Endometrium (tissue), 2 donors: ENCODE measurements at regions not wholly inside any gene's neighbourhood (a gene's known extent, or its start where the extent isn't known, plus 50 kb on each side); places are given as distances from the start of the nearest gene placed in this dataset.
"Not testable (repeated sequence)": the region's sequence is repeated elsewhere in the genome, so short reads cannot be mapped to it uniquely, and the experiment has no call there.

Source experiments
- FAIRE-seq: peaks from 2 replicates; lab custom pipeline; 2012; peaks lifted over from hg19 to GRCh38; lab: Jason Lieb, UNC
- donor health status: control.
- donor health status: control.

DNA sequence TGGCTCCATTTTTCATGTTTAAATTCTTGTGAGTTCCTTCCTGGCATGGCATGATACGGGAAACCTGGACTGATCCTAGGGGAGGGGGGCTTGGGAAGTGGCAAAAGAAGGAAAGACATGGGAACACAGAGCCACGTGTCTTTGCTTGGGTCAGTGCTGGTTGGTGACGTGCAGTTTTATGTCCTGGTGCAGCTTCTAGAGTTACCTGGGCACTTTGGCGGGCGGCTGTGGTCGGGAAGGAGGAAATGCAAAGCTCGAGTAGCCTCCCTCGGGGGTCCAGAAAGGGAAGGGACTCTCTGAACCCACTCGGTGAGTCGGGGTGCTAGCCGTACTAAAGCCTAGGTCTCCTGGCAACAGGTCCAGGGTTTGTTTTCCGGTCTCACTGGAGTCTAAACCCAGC lies 94.6 kb downstream of the APOB start:
- FAIRE-seq = no peak

DNA sequence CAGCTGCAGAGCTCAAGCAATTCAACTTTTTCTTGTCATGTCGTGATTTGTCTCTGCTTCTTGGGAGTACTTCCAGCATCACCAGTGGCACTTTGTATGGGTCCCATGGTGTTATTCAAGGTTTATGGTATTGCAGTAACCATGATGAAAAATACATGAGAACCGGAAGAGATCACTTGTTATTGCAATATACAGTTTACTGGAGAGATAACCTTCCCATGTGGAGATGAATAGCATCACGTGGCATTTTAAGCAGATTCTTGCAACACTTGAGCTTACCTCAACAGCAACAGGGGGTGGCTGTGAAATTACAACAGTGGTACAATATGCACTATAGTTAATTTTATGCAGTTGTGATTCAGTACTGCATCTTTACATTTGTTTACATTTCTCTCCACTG lies 97.4 kb downstream of the APOB start:
- FAIRE-seq = no peak

DNA sequence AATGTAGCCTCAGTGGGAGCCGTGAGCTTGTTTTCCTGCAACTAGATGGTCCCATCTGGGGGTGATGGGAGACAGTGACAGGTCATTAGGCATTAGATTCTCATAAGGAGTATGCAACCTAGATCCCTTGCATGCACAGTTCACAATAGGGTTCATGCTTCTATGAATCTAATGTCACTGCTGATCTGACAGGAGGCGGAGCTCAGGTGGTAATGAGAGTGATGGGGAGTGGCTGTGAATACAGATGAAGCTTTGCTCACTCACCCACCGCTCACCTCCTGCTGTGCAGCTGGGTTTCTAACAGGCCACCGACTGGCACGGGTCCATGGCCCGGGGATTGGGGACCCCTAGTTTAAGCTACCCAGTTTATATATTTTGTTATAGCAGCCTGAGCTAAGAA lies 100.2 kb downstream of the APOB start:
- not testable (repeated sequence) for FAIRE-seq

DNA sequence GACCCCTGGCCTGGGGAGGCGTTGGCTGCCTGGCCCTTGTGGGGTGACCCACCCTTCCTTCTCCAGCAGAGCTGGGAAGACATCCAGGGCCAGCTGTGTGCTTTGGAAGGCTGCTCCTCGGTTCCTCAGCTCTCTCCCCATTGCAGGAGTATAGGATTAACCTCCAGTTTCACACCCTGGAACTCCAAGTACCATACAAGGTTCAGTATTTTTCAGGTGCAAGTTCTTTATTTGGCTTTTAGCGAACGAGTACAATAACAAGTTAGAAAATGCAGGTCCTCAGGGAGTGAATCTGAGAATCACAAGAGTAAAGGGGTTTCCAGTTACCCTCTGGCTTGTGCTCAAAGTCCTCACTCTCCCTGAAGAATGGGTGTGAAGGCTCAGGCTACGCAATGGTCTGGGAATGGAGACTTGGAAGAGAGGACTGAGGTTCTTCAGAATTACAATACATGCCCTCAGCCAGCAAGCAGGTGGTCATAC lies 101.2 kb downstream of the APOB start:
- FAIRE-seq = no peak

DNA sequence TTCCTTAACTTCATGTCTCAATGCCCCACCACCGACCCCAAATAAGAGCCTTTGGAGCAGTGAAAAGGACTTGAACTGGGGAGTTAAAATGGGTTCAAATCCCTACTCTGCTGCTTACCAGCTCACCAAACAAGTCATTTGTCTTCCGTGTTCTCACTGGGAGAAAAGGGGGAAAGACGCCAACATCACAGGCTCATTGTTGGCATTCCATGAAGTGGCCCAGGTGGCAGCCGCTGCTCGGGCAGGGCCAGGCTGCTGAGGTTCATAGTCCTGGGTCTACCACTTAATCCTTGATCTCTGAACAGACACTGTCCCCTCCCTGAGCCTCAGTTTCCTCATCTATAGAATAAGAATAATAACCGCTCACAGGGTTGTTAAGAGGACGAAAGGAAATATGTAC lies 103.0 kb downstream of the APOB start:
- FAIRE-seq = no peak

DNA sequence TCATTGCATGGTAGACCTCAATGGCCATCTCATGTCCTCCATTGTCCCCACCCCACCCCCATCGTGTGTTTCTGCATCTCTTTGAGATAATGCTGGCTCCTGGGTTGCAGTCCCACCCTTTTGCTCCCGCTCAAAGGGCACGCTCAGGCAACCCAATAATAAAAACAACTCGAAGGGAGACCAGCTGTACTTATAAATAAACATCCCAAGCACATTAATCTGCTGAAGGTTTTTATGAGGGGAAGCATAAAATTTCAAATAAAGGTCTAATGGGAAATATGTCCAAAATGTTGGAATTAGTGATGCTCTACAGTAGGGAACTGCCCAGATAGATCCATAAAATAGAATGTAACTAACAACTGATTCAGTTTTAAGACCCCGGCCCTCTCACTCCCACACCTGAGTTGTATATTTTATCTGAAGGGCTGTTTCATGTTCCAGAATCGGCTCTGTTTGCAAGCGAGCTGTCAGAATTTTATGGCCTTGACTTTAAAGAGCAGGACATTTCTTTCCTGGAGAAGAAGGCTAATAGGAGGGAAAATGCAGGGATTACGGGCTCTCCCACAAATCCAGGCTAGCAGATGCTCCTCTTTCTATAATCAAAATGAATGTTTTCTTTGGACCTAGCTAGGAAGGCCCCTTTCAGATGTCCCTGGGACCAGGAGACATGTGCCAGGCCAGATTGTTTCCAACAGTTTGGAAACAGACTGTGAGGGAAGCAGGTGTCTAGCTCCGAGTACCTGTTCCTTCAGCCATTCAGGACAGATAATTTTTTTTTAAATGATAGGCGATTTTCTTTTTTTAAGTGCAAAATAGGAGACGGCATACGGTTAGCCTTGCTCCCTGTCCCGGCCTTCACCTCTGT lies 103.7 kb downstream of the APOB start:
- peak; percentile 98 for FAIRE-seq

DNA sequence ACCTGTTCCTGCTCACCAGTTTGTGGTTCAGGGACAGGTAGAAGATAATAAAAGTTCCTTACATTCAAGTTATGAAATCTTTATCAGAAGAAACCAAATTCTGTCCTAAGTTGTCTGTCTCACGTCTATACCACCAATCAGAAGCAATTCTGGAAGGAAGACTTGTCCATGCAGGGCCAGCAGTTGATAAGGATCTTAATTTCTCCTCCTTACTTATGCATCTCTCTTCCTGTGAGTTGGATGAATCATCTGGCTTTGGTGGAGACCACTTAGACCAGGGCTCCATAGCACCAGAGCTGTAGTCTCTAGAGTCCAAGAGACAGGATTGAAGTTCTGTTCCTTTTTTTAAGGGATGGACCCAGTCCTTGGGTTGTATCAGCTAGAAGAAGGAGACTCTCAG lies 106.5 kb downstream of the APOB start:
- FAIRE-seq = no peak

DNA sequence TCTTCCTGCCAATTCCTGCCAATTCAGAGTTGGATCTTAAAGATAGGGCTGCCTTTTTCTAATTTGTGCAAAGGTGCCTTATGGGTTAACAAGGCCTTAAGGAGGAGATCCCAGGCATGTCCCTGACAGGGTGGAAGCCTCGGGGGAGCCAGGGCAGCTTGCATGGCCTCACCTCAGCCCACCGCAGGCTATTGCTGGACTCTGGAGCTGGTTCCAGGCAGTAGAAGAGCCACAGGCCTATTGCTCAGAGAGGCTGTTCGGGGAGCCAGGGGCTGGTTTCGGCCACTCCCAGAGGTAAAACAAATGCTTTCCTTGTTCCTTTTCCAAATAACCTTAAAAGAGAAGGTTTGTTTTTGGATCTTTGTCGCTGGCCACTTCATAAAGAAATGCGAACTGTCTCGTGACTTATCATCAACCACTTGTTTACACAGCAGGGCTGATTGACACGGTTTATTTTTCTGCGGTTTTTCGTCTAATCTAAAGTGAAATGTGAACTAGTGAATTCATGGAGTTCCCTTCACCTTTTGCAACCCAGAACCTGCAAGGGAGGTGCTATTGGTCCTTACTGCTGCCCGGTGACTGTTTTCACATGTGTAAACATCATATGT lies 108.6 kb downstream of the APOB start:
- FAIRE-seq = no peak

DNA sequence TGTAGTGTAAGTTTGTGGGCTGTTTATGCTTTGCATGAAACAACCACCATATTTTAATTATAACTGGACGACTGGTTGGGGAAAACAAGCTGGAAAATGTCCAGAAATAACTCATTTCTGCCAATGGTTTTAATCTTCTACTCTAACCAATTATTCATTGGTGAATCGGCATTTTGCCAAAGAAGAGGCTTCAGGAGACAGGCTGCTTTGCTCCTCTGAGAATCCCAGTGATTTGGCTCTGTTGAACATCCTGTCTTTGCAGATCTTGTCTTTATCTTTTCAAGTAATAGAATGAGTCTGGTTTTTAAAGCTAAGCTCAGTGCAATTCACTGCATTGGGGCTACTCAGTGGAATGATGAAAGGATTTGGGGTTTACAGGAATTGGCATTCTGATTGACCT lies 109.6 kb downstream of the APOB start:
- no peak for FAIRE-seq

DNA sequence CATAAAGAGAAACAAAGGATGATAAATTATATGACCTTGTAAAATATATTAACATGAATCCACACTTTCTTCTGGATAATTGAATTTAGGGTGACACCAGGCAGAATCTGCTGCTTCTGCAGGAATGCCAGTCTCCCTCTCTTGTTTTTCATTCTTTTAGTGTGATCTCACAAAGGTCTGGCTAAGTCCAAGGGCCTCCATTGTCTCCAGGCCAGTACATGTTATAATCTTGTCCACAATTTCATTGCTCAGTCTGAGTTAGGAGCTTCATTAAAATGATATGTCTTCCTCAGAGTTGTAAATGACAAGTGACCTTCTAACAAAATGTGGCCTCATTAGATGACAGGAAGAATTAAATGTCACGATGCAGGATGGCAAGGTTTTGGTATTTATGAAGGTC lies 110.2 kb downstream of the APOB start:
- FAIRE-seq = peak; percentile 89

DNA sequence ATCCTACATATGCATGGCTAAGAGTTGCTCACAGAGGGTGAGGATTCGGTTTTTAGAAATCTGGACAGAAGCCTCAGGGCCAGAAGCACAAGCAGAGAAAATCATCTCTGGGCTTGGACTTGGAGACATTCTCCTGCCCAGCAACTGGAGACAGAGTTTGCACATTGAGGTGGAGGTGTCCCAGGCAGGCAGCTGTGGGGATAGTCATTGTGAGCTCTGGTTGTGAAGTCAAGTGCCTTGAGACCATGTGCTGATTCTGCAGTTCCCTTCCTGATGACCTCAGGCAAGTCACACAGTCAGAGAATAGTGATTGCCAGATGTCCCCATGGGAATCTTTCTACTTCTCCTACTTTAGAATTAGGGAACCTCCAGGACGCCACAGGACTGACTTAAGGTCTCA lies 108.4 kb upstream of the LDAH start:
- FAIRE-seq = no peak

DNA sequence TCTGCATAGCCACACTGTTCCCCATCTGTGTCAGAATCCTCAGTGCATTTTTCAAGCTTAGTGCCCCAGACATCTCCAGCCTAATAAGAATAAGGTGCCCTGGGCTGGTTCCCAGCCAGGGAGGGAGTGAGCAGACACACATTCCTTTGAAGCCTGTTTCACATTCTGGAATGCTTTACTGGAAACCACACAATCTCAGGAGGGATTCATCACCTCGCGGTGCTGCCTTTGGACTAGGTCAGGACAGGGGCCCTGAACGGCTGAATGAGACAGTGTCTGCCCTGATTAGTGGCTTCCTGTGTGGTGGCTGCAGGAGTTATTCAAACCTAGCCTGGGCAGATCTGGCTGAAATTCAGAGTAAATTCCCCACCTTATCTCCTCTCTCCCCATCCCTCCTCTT lies 108.0 kb upstream of the LDAH start:
- no peak for FAIRE-seq

DNA sequence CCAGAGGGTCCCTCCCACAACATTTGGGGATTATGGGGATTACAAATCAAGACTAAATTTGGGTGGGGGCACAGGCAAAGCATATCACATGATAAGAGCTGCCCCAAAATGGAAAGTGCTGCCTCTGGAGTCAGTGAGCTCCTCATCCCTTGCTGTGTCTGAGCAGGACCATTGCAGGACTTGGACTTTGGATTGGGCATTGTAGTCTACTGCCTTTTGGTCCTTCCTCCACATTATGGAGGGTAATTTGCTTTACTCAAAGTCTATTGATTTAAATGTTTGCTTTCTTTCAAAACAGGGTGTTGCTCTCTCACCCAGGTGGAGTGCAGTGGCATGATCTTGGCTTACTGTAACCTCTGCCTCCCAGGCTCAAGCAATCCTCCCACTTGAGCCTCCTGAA lies 106.8 kb upstream of the LDAH start:
- no peak for FAIRE-seq

DNA sequence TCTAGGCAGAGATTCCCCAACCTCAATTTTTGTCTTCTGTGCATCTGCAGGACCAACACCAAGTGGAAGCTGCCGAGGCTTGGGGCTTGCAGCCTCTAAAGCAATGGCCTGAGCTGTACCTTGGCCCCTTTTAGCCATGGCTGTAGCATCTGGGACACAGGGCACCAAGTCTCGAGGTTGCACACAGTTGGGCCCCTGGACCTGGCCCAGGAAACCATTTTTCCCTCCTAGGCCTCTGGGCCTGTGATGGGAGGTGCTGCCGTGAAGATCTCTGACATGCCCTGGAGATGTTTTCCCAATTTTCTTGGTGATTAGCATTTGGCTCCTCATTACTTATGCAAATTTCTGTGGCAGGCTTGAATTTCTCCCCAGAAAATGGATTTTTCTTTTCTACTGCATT lies 105.7 kb upstream of the LDAH start:
- FAIRE-seq = no peak

DNA sequence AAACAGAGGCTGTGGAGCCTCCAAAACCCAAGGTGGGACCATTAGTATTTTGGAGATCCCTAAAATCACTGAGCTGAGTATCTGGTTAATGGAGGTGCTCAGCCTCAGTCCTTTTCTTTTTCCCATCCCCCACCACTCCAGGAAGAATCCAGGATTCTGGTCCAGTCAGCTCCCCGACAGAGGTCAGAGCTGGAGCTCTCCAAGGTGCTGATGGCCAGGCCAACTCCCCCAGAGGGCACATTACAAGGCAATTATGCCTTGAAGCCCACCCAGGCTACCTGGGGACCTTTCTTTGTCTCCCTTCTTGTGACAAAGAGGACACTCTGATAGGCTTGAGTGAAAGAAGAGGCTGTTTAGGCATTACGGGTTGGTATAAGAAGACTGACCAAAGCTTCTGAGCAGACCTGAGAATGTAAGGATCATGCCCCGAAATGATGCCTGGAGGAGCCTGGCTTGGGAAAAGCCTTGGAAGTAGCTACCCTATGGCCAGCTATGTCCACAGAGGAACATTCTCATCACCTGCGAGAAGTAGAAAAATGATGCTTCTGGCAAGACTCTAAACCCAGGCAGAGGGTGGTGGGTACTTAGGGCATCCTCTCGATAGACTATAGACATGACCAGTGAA lies 102.5 kb upstream of the LDAH start:
- FAIRE-seq = no peak

DNA sequence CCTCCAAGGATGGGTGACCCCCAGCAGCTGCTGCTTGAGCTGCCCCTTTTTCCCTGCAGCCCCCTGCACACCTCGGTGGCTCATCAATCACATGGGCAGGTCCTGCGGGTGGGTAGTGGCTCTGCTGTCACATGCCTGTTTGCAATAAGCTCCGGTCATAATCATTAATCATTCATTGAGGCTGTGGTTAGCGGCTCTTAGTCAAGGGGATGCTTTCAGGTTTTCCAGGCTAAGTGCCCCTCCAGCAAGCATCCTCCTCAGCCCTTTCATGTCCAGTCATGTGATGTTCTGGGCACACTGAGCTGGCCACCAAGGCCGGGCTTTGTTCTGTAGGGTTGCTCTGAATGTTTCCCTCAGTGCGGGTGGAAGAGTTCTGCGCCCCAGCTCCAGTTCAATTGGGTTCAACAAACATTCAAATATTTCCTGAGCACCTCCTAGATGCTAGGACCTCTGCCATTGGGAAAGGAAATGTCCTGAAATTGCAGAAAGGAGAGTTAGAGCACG lies 96.4 kb upstream of the LDAH start:
- no peak for FAIRE-seq

DNA sequence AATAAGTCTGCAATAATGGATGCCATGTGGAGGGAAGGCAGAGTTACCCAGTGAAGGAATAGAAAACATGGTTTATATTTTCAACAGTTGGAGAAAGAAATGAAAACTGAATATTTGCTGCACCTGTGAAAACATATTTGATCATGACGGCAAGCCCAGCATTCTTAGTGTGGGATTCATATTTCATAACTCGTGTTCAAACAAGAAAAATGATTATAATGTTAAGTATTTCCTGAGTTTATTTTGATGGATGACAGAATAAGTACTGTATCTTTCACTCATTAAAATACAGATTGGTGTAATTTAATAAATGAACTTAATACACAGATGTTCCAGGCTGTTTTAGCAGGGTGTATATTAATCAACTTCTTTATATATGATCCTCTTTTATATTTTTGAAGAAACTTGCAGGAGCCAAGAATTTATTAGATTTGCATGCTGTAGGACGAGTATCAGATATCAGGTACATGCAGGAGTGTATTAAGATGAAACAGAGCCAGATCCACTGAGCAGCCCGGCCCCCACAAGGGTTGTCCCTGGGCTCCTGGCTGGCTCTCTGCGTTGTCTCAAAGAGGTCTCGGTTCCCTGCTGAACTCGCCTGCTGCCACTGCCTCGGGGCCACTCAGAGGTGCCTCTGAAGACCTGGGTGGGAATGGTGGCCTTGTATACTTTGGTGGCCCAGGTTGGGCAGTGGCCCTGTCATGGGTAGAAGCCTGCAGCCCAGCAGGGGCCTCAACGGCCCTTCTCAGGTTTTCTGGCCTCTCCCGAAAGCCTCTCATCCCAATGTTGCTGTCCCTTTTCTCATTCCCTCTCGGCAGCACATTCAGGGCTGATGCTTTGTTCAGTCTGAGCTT lies 95.0 kb upstream of the LDAH start:
- FAIRE-seq = no peak

DNA sequence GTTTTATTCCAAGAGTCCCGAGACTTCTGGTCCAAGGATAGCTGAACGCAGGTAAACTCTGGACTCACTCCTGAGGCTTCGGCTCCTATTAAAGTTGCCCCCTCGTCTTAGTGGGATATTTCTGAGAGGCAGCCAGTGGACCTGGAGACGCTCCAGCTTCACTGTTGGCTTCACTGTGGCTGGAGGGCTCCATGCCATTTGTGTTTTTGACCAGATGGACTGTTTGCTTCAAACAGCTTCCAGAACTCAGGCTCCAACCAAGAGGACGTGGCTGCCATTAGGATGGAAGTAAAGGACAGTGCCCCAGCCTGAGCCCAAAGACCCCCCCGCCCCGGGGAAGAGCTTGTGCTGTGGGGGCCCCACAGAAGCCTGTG lies 94.4 kb upstream of the LDAH start:
- FAIRE-seq = no peak

DNA sequence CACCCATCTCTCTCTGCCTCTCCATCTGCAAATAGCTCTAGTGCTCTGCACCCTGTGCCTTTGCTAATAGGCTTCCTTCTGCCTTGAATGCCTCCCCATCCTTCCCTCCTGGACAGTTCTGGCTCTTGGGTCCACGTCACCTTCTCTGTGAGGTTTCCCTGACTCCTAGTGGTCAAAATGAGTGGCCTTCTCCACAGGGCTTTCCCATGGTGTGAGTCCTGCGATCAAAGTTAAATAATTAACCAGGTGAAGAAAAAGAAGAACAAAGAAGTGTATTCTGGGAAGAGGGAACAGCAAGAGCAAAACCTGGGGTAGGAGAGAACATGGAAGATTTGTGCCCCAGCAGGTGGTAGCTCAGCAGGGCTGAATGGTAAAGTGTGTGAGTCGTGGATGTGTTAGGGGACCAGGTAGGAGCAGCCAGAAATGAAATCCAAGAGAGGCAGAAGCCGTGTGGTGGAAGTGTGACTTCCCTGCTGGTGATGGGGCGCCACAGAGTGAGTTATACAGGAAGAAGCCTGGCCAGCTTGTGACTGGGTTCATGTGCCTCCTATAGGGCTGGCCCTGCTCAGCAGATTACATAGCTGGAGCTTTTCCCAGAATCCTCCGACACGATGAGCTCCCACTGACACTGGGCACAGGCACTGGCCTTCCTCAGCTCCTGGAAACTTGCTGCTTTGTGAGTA lies 93.8 kb upstream of the LDAH start:
- FAIRE-seq = no peak

DNA sequence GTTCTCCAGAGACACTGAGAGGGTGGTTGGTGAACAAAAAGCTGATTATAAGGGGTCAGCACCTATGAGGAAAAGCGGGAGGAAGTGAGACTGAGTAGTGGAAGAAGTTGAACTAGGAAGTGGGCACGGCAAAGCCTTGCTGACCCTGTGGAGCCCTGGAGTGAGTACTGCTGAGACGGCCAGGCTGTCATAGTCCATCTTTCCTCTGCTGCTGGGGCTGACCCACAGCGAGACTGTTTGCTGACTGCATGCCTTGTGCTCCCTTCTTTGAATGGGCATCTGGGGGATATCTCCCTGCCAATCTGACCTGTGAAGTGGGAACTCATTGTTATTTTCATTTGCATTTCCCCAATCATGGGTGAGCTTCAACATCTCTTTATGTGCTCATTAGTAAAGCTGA lies 92.4 kb upstream of the LDAH start:
- no peak for FAIRE-seq

DNA sequence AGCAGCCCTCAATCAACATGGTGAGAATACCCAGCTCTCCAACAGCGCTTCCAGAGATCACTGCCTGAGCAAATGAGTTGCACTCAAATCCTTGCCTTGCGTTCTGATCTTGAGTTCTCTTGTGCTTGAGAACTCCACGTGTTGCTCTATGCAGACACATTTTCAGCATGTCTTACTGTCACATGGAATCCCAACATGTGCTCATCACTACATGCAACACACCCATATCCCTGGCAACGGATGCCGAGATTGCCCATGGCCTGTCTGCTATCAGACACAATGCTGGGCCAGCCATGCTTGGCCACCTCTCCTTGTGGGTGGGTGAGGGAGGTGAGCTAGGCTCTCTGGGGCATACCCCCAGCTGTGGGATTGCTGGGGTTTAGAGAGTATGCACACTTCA lies 91.9 kb upstream of the LDAH start:
- FAIRE-seq = no peak

DNA sequence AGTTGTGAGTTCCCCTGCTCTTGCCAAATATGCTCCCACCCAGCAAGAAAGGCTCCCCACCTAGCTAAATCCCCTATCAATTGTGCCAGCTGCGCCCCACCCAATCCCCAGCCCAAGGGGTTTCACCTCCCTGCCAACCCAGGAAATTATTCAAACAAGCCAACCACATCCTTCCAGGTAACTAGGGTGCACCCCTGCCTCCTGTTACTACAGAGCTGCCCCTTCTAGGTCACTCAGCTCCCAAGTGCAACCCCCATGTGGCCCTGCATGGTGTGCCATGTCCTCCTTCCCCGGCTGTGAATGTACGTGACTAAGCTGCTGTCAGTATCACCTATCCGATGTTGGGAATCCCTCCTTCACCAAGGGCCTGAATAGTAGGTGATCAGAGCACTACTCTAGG lies 91.2 kb upstream of the LDAH start:
- FAIRE-seq = no peak
